ENCODE measurements at regions not wholly inside any gene's neighbourhood (a gene's known extent, or its start where the extent isn't known, plus 50 kb on each side); places are given as distances from the start of the nearest gene placed in this dataset.
"Not testable (repeated sequence)": the region's sequence is repeated elsewhere in the genome, so short reads cannot be mapped to it uniquely, and the experiment has no call there.

DNA sequence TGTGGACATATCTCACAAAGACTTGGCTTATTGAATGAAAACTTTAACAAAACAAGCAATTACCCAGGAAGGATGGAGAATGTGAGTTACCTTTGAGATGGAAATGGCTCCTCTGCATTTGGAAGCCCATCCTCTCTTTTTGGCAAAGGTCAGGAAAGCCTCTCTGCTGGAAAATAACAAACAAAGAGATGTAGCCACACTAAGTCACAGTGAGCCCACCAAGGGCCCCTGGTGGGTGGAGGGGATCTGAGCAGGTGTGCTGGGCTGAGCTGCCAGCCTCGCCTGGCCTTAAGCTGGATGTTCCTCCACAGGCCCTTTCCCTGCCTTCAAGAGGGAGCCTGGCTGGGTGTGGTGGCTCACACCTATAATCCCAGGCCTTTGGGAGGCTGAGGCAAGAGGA lies 269.2 kb downstream of the HNRNPD start:
- Histone ChIP-seq H3K4me1 (ENCODE audit: control insufficient read depth, insufficient read depth, low read length) (no peaks in the 10 kb centered on the region), H3K27me3 (ENCODE audit: control insufficient read depth, insufficient read depth, low read length) (no peaks in the 10 kb centered on the region), H3K36me3 (ENCODE audit: control insufficient read depth, insufficient read depth, low read length) (no peaks in the 10 kb centered on the region), H3K4me3 (ENCODE audit: low read length) (no peak overlapping the region), H3K9ac (ENCODE audit: low read length) (no peak overlapping the region), H3K9me3 (ENCODE audit: control insufficient read depth, low read length) (no peaks in the 10 kb centered on the region)

DNA sequence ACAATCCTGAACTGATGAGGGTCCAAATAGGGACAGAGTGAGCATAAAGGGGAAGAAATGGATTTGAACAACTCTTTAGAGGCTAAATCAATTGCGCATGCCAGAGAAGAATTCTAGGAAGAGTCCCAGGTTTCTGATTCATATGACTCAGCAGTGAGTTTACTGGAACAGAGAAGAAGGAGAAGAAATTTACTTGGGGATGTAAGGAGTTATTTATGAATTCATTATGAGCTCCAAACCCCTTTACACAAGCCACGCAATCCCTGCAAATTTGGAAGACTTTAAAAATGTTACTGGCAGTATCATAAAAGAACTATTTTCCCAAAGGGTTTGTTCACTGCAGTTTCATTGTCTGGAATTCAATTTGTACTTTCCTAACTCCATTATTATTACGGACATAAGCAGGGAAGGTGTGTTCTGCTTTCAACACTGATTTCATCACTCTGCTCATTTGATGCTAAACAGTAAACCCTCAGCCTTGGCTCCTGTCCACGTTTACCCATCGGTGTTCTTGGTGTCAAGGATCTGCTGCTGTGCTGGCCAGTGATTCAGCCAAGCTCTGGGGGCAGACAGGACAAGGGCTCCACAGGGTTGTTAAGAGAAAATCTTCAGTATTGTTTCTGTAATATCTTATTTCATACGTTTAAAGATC lies 273.7 kb downstream of the HNRNPD start:
- Histone ChIP-seq H3K9ac (ENCODE audit: low read length) (no peak overlapping the region), H3K9me3 (ENCODE audit: control insufficient read depth, low read length) (no peaks in the 10 kb centered on the region), H3K27me3 (ENCODE audit: control insufficient read depth, insufficient read depth, low read length) (no peaks in the 10 kb centered on the region), H3K36me3 (ENCODE audit: control insufficient read depth, insufficient read depth, low read length) (no peaks in the 10 kb centered on the region), H3K4me3 (ENCODE audit: low read length) (no peak overlapping the region), H3K4me1 (ENCODE audit: control insufficient read depth, insufficient read depth, low read length) (no peaks in the 10 kb centered on the region)

- no peak overlapping the region for H3K4me3 ChIP-seq (ENCODE audit: low read length)
- H3K4me1 ChIP-seq (ENCODE audit: control insufficient read depth, insufficient read depth, low read length) = no peaks in the 10 kb centered on the region
- no peaks in the 10 kb centered on the region for H3K9me3 ChIP-seq (ENCODE audit: control insufficient read depth, low read length)
- no peak overlapping the region for H3K9ac ChIP-seq (ENCODE audit: low read length)
- H3K27me3 ChIP-seq (ENCODE audit: control insufficient read depth, insufficient read depth, low read length) = no peaks in the 10 kb centered on the region
- H3K36me3 ChIP-seq (ENCODE audit: control insufficient read depth, insufficient read depth, low read length) = no peaks in the 10 kb centered on the region
Measured at GRCh38 chr4:82097504-82097903, 276.3 kb downstream of the HNRNPD start.

DNA sequence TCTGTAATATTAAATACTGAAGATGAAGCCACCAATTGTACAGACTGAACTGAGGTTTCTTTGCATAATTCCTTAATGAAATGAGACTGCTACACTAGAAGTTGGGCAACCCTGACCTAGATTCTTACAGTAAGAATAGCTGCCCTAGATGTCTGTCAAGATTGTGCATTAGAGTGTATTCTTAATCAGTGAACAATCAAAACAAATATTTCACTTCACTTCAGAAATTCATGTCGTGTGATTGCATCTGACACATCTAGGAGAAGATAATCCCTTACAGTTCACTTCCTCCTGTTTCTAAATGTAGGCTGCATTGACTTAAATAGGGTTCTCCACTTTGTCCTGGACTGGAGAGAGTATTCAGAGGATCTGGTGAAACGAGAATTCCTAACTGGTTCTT lies 283.1 kb downstream of the HNRNPD start:
- no peaks in the 10 kb centered on the region for H3K4me1 ChIP-seq (ENCODE audit: control insufficient read depth, insufficient read depth, low read length)
- no peak overlapping the region for H3K9ac ChIP-seq (ENCODE audit: low read length)
- no peak overlapping the region for H3K4me3 ChIP-seq (ENCODE audit: low read length)
- H3K9me3 ChIP-seq (ENCODE audit: control insufficient read depth, low read length) = no peaks in the 10 kb centered on the region
- H3K36me3 ChIP-seq (ENCODE audit: control insufficient read depth, insufficient read depth, low read length) = no peaks in the 10 kb centered on the region
- H3K27me3 ChIP-seq (ENCODE audit: control insufficient read depth, insufficient read depth, low read length) = no peaks in the 10 kb centered on the region

GRCh38 chr4:82084747-82085146 lies 289.0 kb downstream of the HNRNPD start:
- H3K36me3 ChIP-seq (ENCODE audit: control insufficient read depth, insufficient read depth, low read length) = no peaks in the 10 kb centered on the region
- no peaks in the 10 kb centered on the region for H3K9me3 ChIP-seq (ENCODE audit: control insufficient read depth, low read length)
- no peaks in the 10 kb centered on the region for H3K27me3 ChIP-seq (ENCODE audit: control insufficient read depth, insufficient read depth, low read length)
- H3K4me1 ChIP-seq (ENCODE audit: control insufficient read depth, insufficient read depth, low read length) = no peaks in the 10 kb centered on the region
- no peak overlapping the region for H3K4me3 ChIP-seq (ENCODE audit: low read length)
- H3K9ac ChIP-seq (ENCODE audit: low read length) = no peak overlapping the region

DNA sequence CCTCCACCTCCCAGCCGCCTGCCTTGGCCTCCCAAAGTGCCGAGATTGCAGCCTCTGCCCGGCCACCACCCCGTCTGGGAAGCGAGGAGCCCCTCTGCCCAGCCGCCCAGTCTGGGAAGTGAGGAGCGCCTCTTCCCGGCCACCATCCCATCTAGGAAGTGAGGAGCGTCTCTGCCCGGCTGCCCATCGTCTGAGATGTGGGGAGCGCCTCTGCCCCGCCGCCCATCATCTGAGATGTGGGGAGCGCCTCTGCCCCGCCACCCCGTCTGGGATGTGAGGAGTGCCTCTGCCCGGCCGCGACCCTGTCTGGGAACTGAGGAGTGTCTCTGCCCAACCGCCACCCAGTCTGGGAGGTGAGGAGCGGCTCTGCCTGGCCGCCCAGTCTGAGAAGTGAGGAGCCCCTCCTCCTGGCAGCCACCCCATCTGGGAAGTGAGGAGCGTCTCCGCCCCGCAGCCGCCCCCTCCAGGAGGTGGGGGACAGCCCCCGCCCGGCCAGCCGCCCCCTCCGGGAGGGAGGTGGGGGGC lies 296.3 kb downstream of the HNRNPD start:
- H3K9me3 ChIP-seq (ENCODE audit: control insufficient read depth, low read length); H3K9ac ChIP-seq (ENCODE audit: low read length); H3K36me3 ChIP-seq (ENCODE audit: control insufficient read depth, insufficient read depth, low read length); H3K27me3 ChIP-seq (ENCODE audit: control insufficient read depth, insufficient read depth, low read length); H3K4me3 ChIP-seq (ENCODE audit: low read length); H3K4me1 ChIP-seq (ENCODE audit: control insufficient read depth, insufficient read depth, low read length): not testable (repeated sequence)

DNA sequence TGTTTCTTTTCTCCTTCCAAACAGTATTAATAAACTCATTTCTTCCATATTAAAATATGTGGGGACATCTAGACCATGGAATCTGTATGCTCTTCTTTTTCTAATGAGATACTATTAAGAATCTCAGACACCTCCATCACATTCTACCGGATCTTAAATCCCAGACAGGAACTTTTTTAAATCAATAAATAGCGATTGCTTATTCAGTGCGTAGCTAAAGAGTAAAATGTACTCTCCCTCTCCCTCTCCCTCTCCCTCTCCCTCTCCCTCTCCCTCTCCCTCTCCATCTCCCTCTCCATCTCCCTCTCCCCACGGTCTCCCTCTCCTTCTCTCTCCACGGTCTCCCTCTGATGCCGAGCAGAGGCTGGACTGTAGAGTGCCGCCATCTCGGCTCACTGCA lies 297.0 kb downstream of the HNRNPD start:
- no peaks in the 10 kb centered on the region for H3K36me3 ChIP-seq (ENCODE audit: control insufficient read depth, insufficient read depth, low read length)
- no peak overlapping the region for H3K4me3 ChIP-seq (ENCODE audit: low read length)
- H3K27me3 ChIP-seq (ENCODE audit: control insufficient read depth, insufficient read depth, low read length) = no peaks in the 10 kb centered on the region
- H3K4me1 ChIP-seq (ENCODE audit: control insufficient read depth, insufficient read depth, low read length) = no peaks in the 10 kb centered on the region
- H3K9ac ChIP-seq (ENCODE audit: low read length) = no peak overlapping the region
- no peaks in the 10 kb centered on the region for H3K9me3 ChIP-seq (ENCODE audit: control insufficient read depth, low read length)

GRCh38 chr4:82076359-82076758 lies 297.4 kb downstream of the HNRNPD start:
- no peaks in the 10 kb centered on the region for H3K9me3 ChIP-seq (ENCODE audit: control insufficient read depth, low read length)
- H3K36me3 ChIP-seq (ENCODE audit: control insufficient read depth, insufficient read depth, low read length) = no peaks in the 10 kb centered on the region
- H3K27me3 ChIP-seq (ENCODE audit: control insufficient read depth, insufficient read depth, low read length) = no peaks in the 10 kb centered on the region

DNA sequence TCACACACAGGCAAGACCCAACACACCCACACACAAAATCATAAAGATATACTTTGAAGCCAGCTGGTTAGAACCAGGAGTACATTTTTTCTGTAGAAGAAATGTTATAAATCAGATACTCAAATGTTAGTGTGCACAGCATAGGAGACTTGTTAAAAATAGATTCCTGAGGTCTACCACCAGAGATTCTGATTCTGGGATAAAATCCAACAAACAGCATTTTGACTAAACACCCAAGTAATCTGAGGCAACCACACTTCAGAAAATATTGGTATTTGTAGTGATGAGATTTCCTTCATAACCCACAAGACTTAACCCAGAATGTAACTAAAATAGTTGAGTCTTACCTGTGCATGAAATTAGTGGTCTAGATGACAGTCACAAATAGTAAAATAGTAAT lies 301.8 kb downstream of the HNRNPD start:
- H3K4me1 ChIP-seq (ENCODE audit: control insufficient read depth, insufficient read depth, low read length) = no peaks in the 10 kb centered on the region
- H3K36me3 ChIP-seq (ENCODE audit: control insufficient read depth, insufficient read depth, low read length) = no peaks in the 10 kb centered on the region

More at GRCh38 chr4:82076359-82076758, 297.4 kb downstream of the HNRNPD start:
- H3K4me3 ChIP-seq (ENCODE audit: low read length) = no peak overlapping the region
- no peak overlapping the region for H3K9ac ChIP-seq (ENCODE audit: low read length)
- H3K4me1 ChIP-seq (ENCODE audit: control insufficient read depth, insufficient read depth, low read length) = no peaks in the 10 kb centered on the region

DNA sequence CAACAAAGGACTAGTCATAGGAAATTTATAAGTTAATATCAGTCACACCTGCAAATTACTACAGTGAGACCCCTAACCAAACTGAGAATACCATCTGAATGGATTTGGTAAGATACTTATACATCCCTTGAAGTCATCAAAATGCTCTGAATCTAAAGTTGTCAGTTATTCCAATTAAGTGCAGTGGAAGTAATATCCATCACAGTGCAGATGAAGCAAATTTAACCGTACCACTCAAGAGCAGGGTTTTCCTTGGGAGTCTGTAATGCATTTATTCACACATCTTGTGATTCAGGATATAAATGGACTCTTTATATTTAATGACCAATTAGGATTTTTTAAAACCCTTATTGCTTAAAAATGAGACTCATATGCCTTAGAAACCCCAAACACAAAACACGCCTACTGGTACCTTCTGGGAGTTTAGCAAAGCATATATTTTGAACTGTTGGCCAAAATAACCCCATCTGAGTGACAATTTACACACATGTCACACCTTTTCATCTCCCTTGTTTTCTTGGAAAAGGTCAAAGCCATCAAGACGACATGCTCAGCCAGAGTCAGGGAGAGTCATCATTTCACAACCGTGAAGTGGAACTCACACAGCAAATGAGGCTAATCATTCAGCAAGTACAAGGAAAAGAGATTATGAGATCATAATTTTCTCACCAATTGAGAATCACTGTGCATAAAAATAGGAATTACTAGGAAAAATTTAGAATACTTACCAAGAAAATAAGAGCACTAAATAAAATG lies 303.7 kb downstream of the HNRNPD start:
- no peaks in the 10 kb centered on the region for H3K4me1 ChIP-seq (ENCODE audit: control insufficient read depth, insufficient read depth, low read length)

More for the DNA sequence above, 301.8 kb downstream of the HNRNPD start:
- Histone ChIP-seq H3K4me3 (ENCODE audit: low read length) (no peak overlapping the region), H3K9me3 (ENCODE audit: control insufficient read depth, low read length) (no peaks in the 10 kb centered on the region), H3K9ac (ENCODE audit: low read length) (no peak overlapping the region), H3K27me3 (ENCODE audit: control insufficient read depth, insufficient read depth, low read length) (no peaks in the 10 kb centered on the region)

GRCh38 chr4:82063017-82063416 lies 310.8 kb downstream of the HNRNPD start:
- H3K9ac ChIP-seq (ENCODE audit: low read length) = no peak overlapping the region
- no peaks in the 10 kb centered on the region for H3K4me1 ChIP-seq (ENCODE audit: control insufficient read depth, insufficient read depth, low read length)

More for the DNA sequence above, 303.7 kb downstream of the HNRNPD start:
- Histone ChIP-seq H3K9me3 (ENCODE audit: control insufficient read depth, low read length) (no peaks in the 10 kb centered on the region), H3K9ac (ENCODE audit: low read length) (no peak overlapping the region), H3K4me3 (ENCODE audit: low read length) (no peak overlapping the region), H3K36me3 (ENCODE audit: control insufficient read depth, insufficient read depth, low read length) (no peaks in the 10 kb centered on the region), H3K27me3 (ENCODE audit: control insufficient read depth, insufficient read depth, low read length) (no peaks in the 10 kb centered on the region)

DNA sequence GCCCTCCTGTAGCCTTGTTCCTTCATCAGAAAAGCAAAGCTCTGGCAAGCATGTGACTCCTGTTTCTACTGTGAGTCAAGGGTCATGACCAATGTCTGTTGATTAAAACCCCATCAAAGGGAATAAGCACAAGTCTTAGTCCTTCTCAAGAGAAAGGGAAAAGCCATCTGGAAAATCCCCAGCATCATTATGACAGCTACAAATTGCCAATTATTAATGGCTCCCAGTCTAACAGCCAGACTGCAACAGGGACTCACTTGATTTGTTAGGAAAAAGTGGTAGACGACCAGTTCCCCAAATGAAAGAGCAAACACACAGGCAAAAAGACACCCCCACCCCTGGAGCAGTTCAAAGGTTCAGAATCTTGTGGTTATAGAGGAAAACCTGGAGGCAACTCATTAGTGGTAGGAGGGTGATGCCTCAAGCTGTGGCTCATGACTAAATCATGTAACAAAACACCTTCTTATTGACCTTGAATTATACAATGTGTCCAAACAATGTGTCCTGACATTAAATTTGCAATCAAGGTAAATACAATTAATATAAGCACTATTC lies 315.7 kb downstream of the HNRNPD start:
- Histone ChIP-seq H3K9ac (ENCODE audit: low read length) (no peak overlapping the region), H3K9me3 (ENCODE audit: control insufficient read depth, low read length) (no peaks in the 10 kb centered on the region), H3K36me3 (ENCODE audit: control insufficient read depth, insufficient read depth, low read length) (no peaks in the 10 kb centered on the region), H3K4me1 (ENCODE audit: control insufficient read depth, insufficient read depth, low read length) (no peaks in the 10 kb centered on the region), H3K4me3 (ENCODE audit: low read length) (no peak overlapping the region), H3K27me3 (ENCODE audit: control insufficient read depth, insufficient read depth, low read length) (no peaks in the 10 kb centered on the region)

More at GRCh38 chr4:82063017-82063416, 310.8 kb downstream of the HNRNPD start:
- Histone ChIP-seq H3K4me3 (ENCODE audit: low read length) (no peak overlapping the region), H3K9me3 (ENCODE audit: control insufficient read depth, low read length) (no peaks in the 10 kb centered on the region), H3K27me3 (ENCODE audit: control insufficient read depth, insufficient read depth, low read length) (no peaks in the 10 kb centered on the region), H3K36me3 (ENCODE audit: control insufficient read depth, insufficient read depth, low read length) (no peaks in the 10 kb centered on the region)

Data from mucosa of stomach (tissue), 1 donor.